ENCODE measurements at regions not wholly inside any gene's neighbourhood (a gene's known extent, or its start where the extent isn't known, plus 50 kb on each side); places are given as distances from the start of the nearest gene placed in this dataset.

GRCh38 chr10:55782181-55782580 lies 578.9 kb downstream of the ZWINT start:
- no peak for FAIRE-seq
- Histone ChIP-seq H3K4me2 (ENCODE audit: control insufficient read depth, extremely low read depth, insufficient read depth, low read depth, low read length) (no peak overlapping the region), H3K27me3 (ENCODE audit: control insufficient read depth, extremely low read depth, insufficient read depth, low read length) (no peaks in the 10 kb centered on the region), H3K9ac (ENCODE audit: control insufficient read depth, extremely low read depth, insufficient read depth, low read length) (no peak overlapping the region), H3K27ac (ENCODE audit: control insufficient read depth, insufficient read depth, low read length) (no peak overlapping the region), H3K36me3 (ENCODE audit: control insufficient read depth in 2 of 2, extremely low read depth in 1 of 2, insufficient read depth in 2 of 2, low read length in 2 of 2) (no peaks in the 10 kb centered on the region), H3K79me2 (ENCODE audit: control insufficient read depth, insufficient read depth, low read length) (no peaks in the 10 kb centered on the region), H3K9me3 (ENCODE audit: control insufficient read depth, low read depth, low read length) (no peaks in the 10 kb centered on the region), H3K9me1 (ENCODE audit: control insufficient read depth, extremely low read depth, insufficient read depth, low read length) (no peaks in the 10 kb centered on the region), H3K4me3 (ENCODE audit: control insufficient read depth in 2 of 3, extremely low read depth in 1 of 3, insufficient read depth in 2 of 3, low read depth in 1 of 3, low read length in 3 of 3) (no peak overlapping the region), H2AFZ (ENCODE audit: control insufficient read depth, low read length) (no peak overlapping the region), H4K20me1 (ENCODE audit: control insufficient read depth, extremely low read depth, insufficient read depth, low read length) (no peaks in the 10 kb centered on the region), H3K4me1 (ENCODE audit: control insufficient read depth, extremely low read depth, insufficient read depth, low read length) (no peaks in the 10 kb centered on the region)
- DNase-seq (ENCODE audit: low read depth, low spot score), result no peak
- TF ChIP-seq EZH2 (IDR thresholded peaks at IDR 0.05; ENCODE audit: low read length) (no peak), CTCF (optimal IDR thresholded peaks at IDR 0.05 in 1 of 3, IDR thresholded peaks at IDR 0.05 in 1 of 3, conservative IDR thresholded peaks at IDR 0.05 in 1 of 3; ENCODE audit: extremely low read depth in 1 of 3, insufficient read depth in 2 of 3, low read length in 3 of 3) (no peak)
- dilution Hi-C loops (cut with MboI; ENCODE audit: extremely low pct_ligation_motif_present, low sequenced_read_pairs), result no loop called here

- dilution Hi-C loops (cut with MboI; ENCODE audit: extremely low pct_ligation_motif_present, low sequenced_read_pairs), result no loop called here
- H4K20me1 ChIP-seq (ENCODE audit: control insufficient read depth, extremely low read depth, insufficient read depth, low read length), result no peaks in the 10 kb centered on the region
These were observed 594.8 kb downstream of the ZWINT start for GRCh38 chr10:55766212-55766611.

More at GRCh38 chr10:55766212-55766611, 594.8 kb downstream of the ZWINT start:
- Histone ChIP-seq H3K36me3 (ENCODE audit: control insufficient read depth in 2 of 2, extremely low read depth in 1 of 2, insufficient read depth in 2 of 2, low read length in 2 of 2) (no peaks in the 10 kb centered on the region), H3K79me2 (ENCODE audit: control insufficient read depth, insufficient read depth, low read length) (no peaks in the 10 kb centered on the region), H2AFZ (ENCODE audit: control insufficient read depth, low read length) (no peak overlapping the region), H3K4me1 (ENCODE audit: control insufficient read depth, extremely low read depth, insufficient read depth, low read length) (no peaks in the 10 kb centered on the region), H3K4me2 (ENCODE audit: control insufficient read depth, extremely low read depth, insufficient read depth, low read depth, low read length) (no peak overlapping the region), H3K9me3 (ENCODE audit: control insufficient read depth, low read depth, low read length) (no peaks in the 10 kb centered on the region), H3K27ac (ENCODE audit: control insufficient read depth, insufficient read depth, low read length) (no peak overlapping the region), H3K27me3 (ENCODE audit: control insufficient read depth, extremely low read depth, insufficient read depth, low read length) (no peaks in the 10 kb centered on the region), H3K9ac (ENCODE audit: control insufficient read depth, extremely low read depth, insufficient read depth, low read length) (no peak overlapping the region), H3K4me3 (ENCODE audit: control insufficient read depth in 2 of 3, extremely low read depth in 1 of 3, insufficient read depth in 2 of 3, low read depth in 1 of 3, low read length in 3 of 3) (no peak overlapping the region), H3K9me1 (ENCODE audit: control insufficient read depth, extremely low read depth, insufficient read depth, low read length) (no peaks in the 10 kb centered on the region)
- TF ChIP-seq EZH2 (IDR thresholded peaks at IDR 0.05; ENCODE audit: low read length) (no peak), CTCF (optimal IDR thresholded peaks at IDR 0.05 in 1 of 3, IDR thresholded peaks at IDR 0.05 in 1 of 3, conservative IDR thresholded peaks at IDR 0.05 in 1 of 3; ENCODE audit: extremely low read depth in 1 of 3, insufficient read depth in 2 of 3, low read length in 3 of 3) (no peak)
- DNase-seq (ENCODE audit: low read depth, low spot score) (no peak), FAIRE-seq (no peak)
